ENCODE measurements at regions not wholly inside any gene's neighbourhood (a gene's known extent, or its start where the extent isn't known, plus 50 kb on each side); places are given as distances from the start of the nearest gene placed in this dataset.
"Not testable (repeated sequence)": the region's sequence is repeated elsewhere in the genome, so short reads cannot be mapped to it uniquely, and the experiment has no call there.

DNA sequence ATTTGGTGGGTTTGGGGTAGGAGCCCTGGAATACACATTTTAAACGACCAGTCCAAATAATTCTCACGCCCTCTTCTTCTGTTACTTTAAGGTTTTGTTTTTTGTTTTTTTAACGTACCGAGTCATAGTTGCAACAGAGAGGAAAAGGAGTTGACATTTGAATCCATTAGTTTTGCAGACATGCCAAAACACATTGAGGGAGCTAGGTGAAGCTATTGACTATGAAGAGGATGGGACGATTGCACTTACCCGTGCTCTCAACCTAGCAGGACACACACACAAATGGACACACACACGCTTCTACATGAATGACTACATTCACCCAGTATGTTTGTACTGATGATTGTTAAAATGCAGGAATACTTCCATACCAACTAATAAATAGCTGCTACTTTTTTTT, 54.3 kb upstream of the CIT start:
- no peak for DNase-seq (ENCODE audit: low read depth)
- H3K4me3 ChIP-seq (ENCODE audit: low read depth, low read length): no peak overlapping the region
- TF ChIP-seq MYC (IDR thresholded peaks at IDR 0.05; ENCODE audit: low read depth, low read length) (no peak), POLR2A (IDR thresholded peaks at IDR 0.05; ENCODE audit: extremely low read depth, insufficient read length) (no peak), CTCF (IDR thresholded peaks at IDR 0.05; ENCODE audit: low read depth, low read length) (no peak)
- TF ChIP-seq, protein P1, sequence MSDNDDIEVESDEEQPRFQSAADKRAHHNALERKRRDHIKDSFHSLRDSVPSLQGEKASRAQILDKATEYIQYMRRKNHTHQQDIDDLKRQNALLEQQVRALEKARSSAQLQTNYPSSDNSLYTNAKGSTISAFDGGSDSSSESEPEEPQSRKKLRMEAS (IDR thresholded peaks at IDR 0.05; ENCODE audit: low read depth, low read length): no peak

- TF ChIP-seq POLR2A (IDR thresholded peaks at IDR 0.05; ENCODE audit: extremely low read depth, insufficient read length) (no peak), CTCF (IDR thresholded peaks at IDR 0.05; ENCODE audit: low read depth, low read length) (no peak), MYC (IDR thresholded peaks at IDR 0.05; ENCODE audit: low read depth, low read length) (no peak)
- TF ChIP-seq, protein P1 (IDR thresholded peaks at IDR 0.05; ENCODE audit: low read depth, low read length): no peak
- no peak overlapping the region for H3K4me3 ChIP-seq (ENCODE audit: low read depth, low read length)
- DNase-seq (ENCODE audit: low read depth): no peak
These were observed 55.8 kb upstream of the CIT start for GRCh38 chr12:119932921-119933320.

DNA sequence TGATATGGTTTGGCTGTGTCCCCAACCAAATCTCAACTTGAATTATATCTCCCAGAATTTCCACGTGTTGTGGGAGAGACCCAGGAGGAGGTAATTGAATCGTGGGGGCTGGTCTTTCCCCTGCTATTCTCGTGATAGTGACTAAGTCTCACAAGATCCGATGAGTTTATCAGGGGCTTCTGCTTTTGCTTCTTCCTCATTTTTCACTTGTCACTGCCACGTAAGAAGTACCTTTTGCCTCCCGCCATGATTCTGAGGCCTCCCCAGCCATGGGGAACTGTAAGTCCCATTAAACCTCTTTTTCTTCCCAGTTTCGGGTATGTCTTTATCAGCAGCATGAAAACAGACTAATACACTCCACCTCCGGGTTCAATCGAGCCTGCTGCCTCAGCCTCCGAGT, 54.3 kb upstream of the BICDL1 start:
- DNase-seq (ENCODE audit: low read depth): peak; percentile 61
- not testable (repeated sequence) for H3K4me3 ChIP-seq (ENCODE audit: low read depth, low read length)

DNA sequence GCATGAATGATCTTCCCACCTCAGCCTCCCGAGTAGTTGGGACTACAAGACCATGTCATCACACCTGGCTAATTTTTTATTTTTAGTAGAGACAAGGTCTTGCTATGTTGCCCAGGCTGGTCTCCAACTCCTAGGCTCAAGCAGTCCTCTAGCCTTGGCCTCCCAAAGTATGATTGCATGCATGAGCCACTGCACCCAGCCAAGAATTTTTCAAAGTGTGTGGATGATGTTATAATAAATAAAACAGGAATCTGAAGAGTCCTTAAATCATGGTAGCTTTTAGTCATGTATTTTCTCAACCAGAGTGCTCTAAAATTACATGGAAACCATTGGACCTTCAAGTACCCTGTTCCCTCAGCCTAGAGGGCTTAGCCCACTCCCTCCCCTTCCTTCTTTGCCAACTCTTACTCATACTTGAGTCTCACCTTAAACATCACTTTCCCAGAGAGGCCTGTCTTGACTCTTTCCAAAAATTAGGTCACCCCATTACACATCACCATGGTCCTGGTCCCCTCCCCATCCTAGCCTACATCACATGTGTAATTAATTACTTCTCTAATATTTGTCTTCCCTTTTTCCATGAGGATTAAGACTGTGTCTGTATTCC, 52.2 kb upstream of the BICDL1 start:
- no peak for TF ChIP-seq MYC (IDR thresholded peaks at IDR 0.05; ENCODE audit: low read depth, low read length)
- TF ChIP-seq POLR2A (IDR thresholded peaks at IDR 0.05; ENCODE audit: extremely low read depth, insufficient read length): no peak
- TF ChIP-seq CTCF (IDR thresholded peaks at IDR 0.05; ENCODE audit: low read depth, low read length): no peak
- TF ChIP-seq, protein P1 (IDR thresholded peaks at IDR 0.05; ENCODE audit: low read depth, low read length): no peak
- DNase-seq (ENCODE audit: low read depth): no peak
- no peak overlapping the region for H3K4me3 ChIP-seq (ENCODE audit: low read depth, low read length)

- no peak overlapping the region for H3K4me3 ChIP-seq (ENCODE audit: low read depth, low read length)
- TF ChIP-seq POLR2A (IDR thresholded peaks at IDR 0.05; ENCODE audit: extremely low read depth, insufficient read length): no peak
- peak; percentile 95 for TF ChIP-seq CTCF (IDR thresholded peaks at IDR 0.05; ENCODE audit: low read depth, low read length)
- TF ChIP-seq MYC (IDR thresholded peaks at IDR 0.05; ENCODE audit: low read depth, low read length): no peak
- TF ChIP-seq, protein P1 (IDR thresholded peaks at IDR 0.05; ENCODE audit: low read depth, low read length): no peak
- DNase-seq (ENCODE audit: low read depth): peak; percentile 73
These were observed 50.9 kb upstream of the BICDL1 start for GRCh38 chr12:119938049-119938667.

Measured in NB4 (cell line).